NCI-H187 treated with DMSO at 0.1 percent for 48 hours (cell line): ENCODE measurements at regions not wholly inside any gene's neighbourhood (a gene's known extent, or its start where the extent isn't known, plus 50 kb on each side); places are given as distances from the start of the nearest gene placed in this dataset.
A peak's percentile ranks its signal among the peaks of the same experiment; 100 is the strongest.

Source experiments
- DNase-seq: peaks from one replicate; lab custom pipeline; 2025; lab: John Stamatoyannopoulos, UW

- DNase-seq: no peak
Measured at GRCh38 chr3:161555320-161555719, 58.7 kb downstream of the OTOL1 start.

- no peak for DNase-seq
Measured at GRCh38 chr3:161556533-161556932, 59.9 kb downstream of the OTOL1 start.

- DNase-seq: no peak
Measured at GRCh38 chr3:161556941-161557340, 60.3 kb downstream of the OTOL1 start.

- DNase-seq: no peak
Measured at GRCh38 chr3:161557445-161558150, 61.0 kb downstream of the OTOL1 start.

GRCh38 chr3:161558236-161558635, 61.6 kb downstream of the OTOL1 start:
- DNase-seq: no peak

- DNase-seq: peak; percentile 21
Measured at GRCh38 chr3:161559177-161559998, 62.8 kb downstream of the OTOL1 start.

GRCh38 chr3:161560008-161560637, 63.5 kb downstream of the OTOL1 start:
- no peak for DNase-seq

GRCh38 chr3:161567577-161568361, 71.2 kb downstream of the OTOL1 start:
- DNase-seq: no peak

GRCh38 chr3:161568671-161569070, 72.1 kb downstream of the OTOL1 start:
- no peak for DNase-seq

GRCh38 chr3:161571951-161572350, 75.3 kb downstream of the OTOL1 start:
- no peak for DNase-seq

GRCh38 chr3:161573136-161573535, 76.5 kb downstream of the OTOL1 start:
- no peak for DNase-seq

- DNase-seq: no peak
Measured at GRCh38 chr3:161575901-161576300, 79.3 kb downstream of the OTOL1 start.

- no peak for DNase-seq
Measured at GRCh38 chr3:161576311-161576710, 79.7 kb downstream of the OTOL1 start.

- peak; percentile 82 for DNase-seq
Measured at GRCh38 chr3:161576714-161577510, 80.3 kb downstream of the OTOL1 start.

GRCh38 chr3:161577662-161578061, 81.1 kb downstream of the OTOL1 start:
- no peak for DNase-seq

GRCh38 chr3:161579395-161580126, 83.0 kb downstream of the OTOL1 start:
- DNase-seq: no peak

- no peak for DNase-seq
Measured at GRCh38 chr3:161585922-161586321, 89.3 kb downstream of the OTOL1 start.

- no peak for DNase-seq
Measured at GRCh38 chr3:161586556-161587235, 90.1 kb downstream of the OTOL1 start.

- no peak for DNase-seq
Measured at GRCh38 chr3:161598639-161599038, 102.0 kb downstream of the OTOL1 start.

GRCh38 chr3:161599697-161600096, 103.1 kb downstream of the OTOL1 start:
- no peak for DNase-seq
